GM18519 (cell line): ENCODE measurements at regions not wholly inside any gene's neighbourhood (a gene's known extent, or its start where the extent isn't known, plus 50 kb on each side); places are given as distances from the start of the nearest gene placed in this dataset.

ENCODE experiments used
- ATAC-seq: cut with Tn5 transposase; IDR thresholded peaks from one replicate; pipeline ENCODE4 v1.9.1; 2021; ENCODE audit warnings: mild to moderate bottlenecking, moderate library complexity; ENCODE audit not compliant: unreplicated experiment, low FRiP score

- no peak for ATAC-seq
Observed at GRCh38 chr5:2507611-2508010, 243.9 kb downstream of the IRX2 start.

- no peak for ATAC-seq
Observed at GRCh38 chr5:2506603-2507002, 244.9 kb downstream of the IRX2 start.

- ATAC-seq: no peak
Observed at GRCh38 chr5:2505217-2505616, 246.3 kb downstream of the IRX2 start.

GRCh38 chr5:2502970-2503594 lies 248.4 kb downstream of the IRX2 start:
- ATAC-seq: no peak

GRCh38 chr5:2499917-2500316 lies 251.6 kb downstream of the IRX2 start:
- ATAC-seq: no peak

GRCh38 chr5:2496891-2497290 lies 254.6 kb downstream of the IRX2 start:
- no peak for ATAC-seq

- ATAC-seq: no peak
Observed at GRCh38 chr5:2496126-2496525, 255.4 kb downstream of the IRX2 start.

- no peak for ATAC-seq
Observed at GRCh38 chr5:2493356-2493755, 258.1 kb downstream of the IRX2 start.

GRCh38 chr5:2492476-2492875 lies 259.0 kb downstream of the IRX2 start:
- no peak for ATAC-seq

- ATAC-seq: no peak
Observed at GRCh38 chr5:2491846-2492245, 259.6 kb downstream of the IRX2 start.

GRCh38 chr5:2489306-2489705 lies 262.2 kb downstream of the IRX2 start:
- ATAC-seq: no peak

GRCh38 chr5:2488593-2488992 lies 262.9 kb downstream of the IRX2 start:
- ATAC-seq: no peak

- no peak for ATAC-seq
Observed at GRCh38 chr5:2487152-2487763, 264.2 kb downstream of the IRX2 start.

GRCh38 chr5:2486373-2486772 lies 265.1 kb downstream of the IRX2 start:
- no peak for ATAC-seq

- ATAC-seq: no peak
Observed at GRCh38 chr5:2482778-2483177, 268.7 kb downstream of the IRX2 start.

GRCh38 chr5:2480871-2481270 lies 270.6 kb downstream of the IRX2 start:
- ATAC-seq: no peak

- no peak for ATAC-seq
Observed at GRCh38 chr5:2475902-2476301, 275.6 kb downstream of the IRX2 start.

- no peak for ATAC-seq
Observed at GRCh38 chr5:2472670-2473069, 278.8 kb downstream of the IRX2 start.

GRCh38 chr5:2471152-2471879 lies 280.2 kb downstream of the IRX2 start:
- no peak for ATAC-seq

GRCh38 chr5:2466966-2467365 lies 284.5 kb downstream of the IRX2 start:
- ATAC-seq: no peak

- no peak for ATAC-seq
Observed at GRCh38 chr5:2465383-2465782, 286.1 kb downstream of the IRX2 start.

GRCh38 chr5:2464141-2464540 lies 287.3 kb downstream of the IRX2 start:
- ATAC-seq: no peak
